Skin epidermis (tissue), 12 donors: ENCODE measurements at regions not wholly inside any gene's neighbourhood (a gene's known extent, or its start where the extent isn't known, plus 50 kb on each side); places are given as distances from the start of the nearest gene placed in this dataset.

Source experiments
- H3K27ac ChIP-seq, 21 experiments: fragments of 200-600 bp; sonication (generic) in 11 of 21; one replicate each; pipeline ENCODE4 v1.5.0; 2020; ENCODE audit warnings: mild to moderate bottlenecking in 3 of 21, inconsistent platforms in 2 of 21, moderate library complexity in 2 of 21
- H3K4me3 ChIP-seq, 7 experiments: fragments of 200-600 bp; sonication (generic) in 2 of 7; one replicate each; pipeline ENCODE4 v1.5.0; 2020; ENCODE audit warnings: inconsistent platforms in 2 of 7, mild to moderate bottlenecking in 2 of 7, moderate library complexity in 1 of 7

DNA sequence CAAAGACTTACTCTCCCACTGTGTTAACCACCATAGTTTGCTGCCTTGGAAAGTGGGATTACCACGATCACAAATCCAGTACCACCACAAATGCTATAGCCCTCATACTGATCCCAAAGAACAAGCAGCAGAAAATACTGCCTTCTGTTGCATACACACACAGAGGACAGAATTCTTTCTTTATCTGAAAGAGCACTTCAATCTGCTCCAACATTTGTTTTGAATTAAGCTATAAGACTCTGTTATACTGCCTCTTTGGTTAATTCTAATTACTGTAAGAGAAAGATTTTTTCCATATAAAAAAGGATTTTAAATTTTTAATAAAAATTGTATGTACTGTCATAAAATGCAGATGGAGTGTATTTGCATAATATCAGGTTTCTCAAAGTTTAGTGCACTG lies 69.8 kb downstream of the YIPF5 start:
- no peak overlapping the region for H3K4me3 ChIP-seq
- no peak overlapping the region for H3K27ac ChIP-seq

- Histone ChIP-seq H3K27ac (no peak overlapping the region), H3K4me3 (no peak overlapping the region)
Measured at GRCh38 chr5:144101616-144102015, 68.8 kb downstream of the YIPF5 start.

- Histone ChIP-seq H3K27ac (no peak overlapping the region), H3K4me3 (no peak overlapping the region)
Measured at GRCh38 chr5:144102361-144102760, 68.1 kb downstream of the YIPF5 start.

- no peak overlapping the region for H3K4me3 ChIP-seq
- no peak overlapping the region for H3K27ac ChIP-seq
Measured at GRCh38 chr5:144102979-144103378, 67.5 kb downstream of the YIPF5 start.

- H3K4me3 ChIP-seq: no peak overlapping the region
- no peak overlapping the region for H3K27ac ChIP-seq
Measured at GRCh38 chr5:144103611-144104485, 66.6 kb downstream of the YIPF5 start.

DNA sequence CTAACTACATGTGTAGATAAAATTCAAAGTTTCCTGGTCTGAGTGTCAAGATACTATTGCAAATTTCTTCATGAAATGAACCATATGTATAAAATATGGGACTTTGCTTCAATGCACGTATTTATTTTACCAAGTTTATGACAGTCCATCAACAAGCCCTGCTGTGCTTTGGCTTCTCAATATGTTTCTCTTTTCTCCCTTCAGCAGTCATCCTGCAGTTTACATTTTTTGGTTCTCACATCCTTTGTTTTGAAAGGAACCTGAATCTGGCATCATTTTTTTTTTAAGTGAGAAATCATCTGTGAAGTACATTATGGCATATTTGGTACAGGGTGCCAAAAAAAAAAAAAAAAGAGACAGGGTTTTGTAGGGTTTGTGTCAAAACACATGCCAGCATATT lies 65.1 kb downstream of the YIPF5 start:
- Histone ChIP-seq H3K27ac (no peak overlapping the region), H3K4me3 (no peak overlapping the region)

DNA sequence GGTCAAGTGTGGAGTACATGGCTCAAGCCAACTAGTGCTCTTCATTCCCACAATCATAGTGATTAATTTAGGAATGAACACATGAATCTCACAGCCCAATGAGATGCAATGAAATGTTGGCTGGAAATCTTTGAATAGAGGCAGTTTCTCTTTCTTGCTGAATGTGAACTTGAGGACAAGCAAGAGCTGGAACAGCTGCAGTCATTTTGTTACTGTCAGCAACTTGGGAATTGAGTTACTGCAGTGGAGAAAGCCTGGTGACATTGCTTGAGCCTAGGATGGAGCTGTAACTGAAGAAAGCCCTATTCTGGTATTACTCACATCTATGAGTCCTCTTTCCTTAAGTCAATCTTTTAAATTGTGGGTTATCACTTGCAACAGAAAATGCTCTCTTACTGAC lies 62.3 kb downstream of the YIPF5 start:
- Histone ChIP-seq H3K4me3 (no peak overlapping the region), H3K27ac (no peak overlapping the region)
